ENCODE measurements at regions not wholly inside any gene's neighbourhood (a gene's known extent, or its start where the extent isn't known, plus 50 kb on each side); places are given as distances from the start of the nearest gene placed in this dataset.
A peak's percentile ranks its signal among the peaks of the same experiment; 100 is the strongest.

DNA sequence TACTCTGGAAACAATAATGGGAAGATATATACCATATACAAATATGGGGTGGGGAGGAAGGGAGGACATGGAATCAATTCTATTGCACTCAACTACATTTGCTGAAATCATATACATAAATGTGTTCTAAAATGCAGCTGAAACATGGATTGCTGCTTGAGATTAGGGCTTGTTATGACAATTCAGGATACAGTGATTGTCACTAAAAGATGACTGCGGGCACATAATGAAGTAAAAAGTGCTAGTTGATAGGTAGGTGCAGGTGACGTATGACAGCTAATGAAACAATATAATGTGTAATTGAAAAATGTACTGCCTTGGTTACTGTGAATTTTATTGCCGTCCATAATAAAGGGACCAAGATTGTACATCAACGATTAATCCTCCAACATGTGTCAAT lies 1062.1 kb upstream of the FANCL start:
- DNase-seq (ENCODE audit: low read depth, low spot score), result no peak
- in situ Hi-C loops (cut with HindIII; ENCODE audit: low pct_unique_long_range_greater_than_20kb, low sequenced_read_pairs), result no loop called here

DNA sequence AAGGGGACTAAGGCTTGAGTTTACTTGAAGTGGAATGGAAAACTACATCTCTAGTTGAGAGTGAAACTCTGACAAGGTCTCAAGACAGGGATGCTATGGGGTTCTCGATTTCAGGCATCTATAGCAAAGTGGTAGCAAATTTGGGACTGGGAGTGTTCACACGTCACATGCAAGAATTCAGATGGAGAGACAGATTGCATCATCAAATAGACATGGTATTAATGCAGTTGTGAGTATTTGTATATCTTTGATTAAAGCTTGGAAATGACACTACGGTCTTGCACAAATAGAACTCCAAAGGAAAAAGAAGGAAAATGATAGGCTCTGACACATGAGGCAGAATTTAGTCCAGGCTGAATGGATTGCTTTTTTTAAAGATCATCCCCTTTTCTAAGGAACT lies 1061.6 kb upstream of the FANCL start:
- in situ Hi-C loops (cut with HindIII; ENCODE audit: low pct_unique_long_range_greater_than_20kb, low sequenced_read_pairs), result no loop called here
- DNase-seq (ENCODE audit: low read depth, low spot score), result no peak

DNA sequence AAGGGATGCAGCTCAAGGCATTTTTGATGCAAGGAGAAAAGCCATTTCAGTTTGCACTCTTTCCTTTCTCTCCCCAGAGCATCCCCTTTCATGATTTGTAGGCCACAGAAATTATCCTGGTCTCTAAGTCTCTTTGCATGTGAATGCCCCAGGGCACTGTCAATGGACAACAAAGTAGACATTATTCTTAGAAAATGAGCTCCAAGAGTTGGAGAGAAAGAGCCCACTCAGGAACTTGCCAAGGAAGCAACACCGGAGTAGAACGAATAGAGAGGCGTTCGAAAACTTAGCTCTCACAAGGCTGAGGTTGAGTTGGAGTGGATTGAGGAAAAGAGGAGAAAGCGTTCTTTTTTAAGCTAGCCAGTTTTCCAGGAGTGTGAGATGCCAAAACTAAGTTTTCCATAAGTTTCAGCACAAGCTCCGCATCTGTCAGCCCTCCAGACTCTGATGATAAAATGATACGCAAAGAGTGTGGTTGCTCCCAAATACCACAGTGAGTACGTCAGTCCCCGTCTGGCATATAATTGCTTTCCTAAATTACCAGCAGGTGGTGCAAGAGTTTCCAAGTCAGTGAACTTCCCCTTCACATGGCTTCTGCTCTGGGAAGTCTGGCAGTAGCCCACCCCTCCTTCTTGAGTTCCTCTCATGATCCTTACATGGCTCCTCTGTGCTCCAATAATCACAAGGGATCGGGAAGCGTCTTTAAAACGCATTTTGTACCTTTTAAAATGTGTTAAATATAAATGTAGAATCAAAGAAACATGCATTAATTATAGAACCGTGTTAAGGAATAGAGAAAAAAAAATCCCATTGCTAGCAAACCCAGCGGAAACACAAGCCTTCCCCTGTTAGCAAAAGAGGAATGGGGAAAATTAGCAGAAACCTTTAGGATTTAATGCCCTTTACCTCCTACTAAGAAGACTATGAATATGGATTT lies 1060.6 kb upstream of the FANCL start:
- DNase-seq (ENCODE audit: low read depth, low spot score), result peak; percentile 90

DNA sequence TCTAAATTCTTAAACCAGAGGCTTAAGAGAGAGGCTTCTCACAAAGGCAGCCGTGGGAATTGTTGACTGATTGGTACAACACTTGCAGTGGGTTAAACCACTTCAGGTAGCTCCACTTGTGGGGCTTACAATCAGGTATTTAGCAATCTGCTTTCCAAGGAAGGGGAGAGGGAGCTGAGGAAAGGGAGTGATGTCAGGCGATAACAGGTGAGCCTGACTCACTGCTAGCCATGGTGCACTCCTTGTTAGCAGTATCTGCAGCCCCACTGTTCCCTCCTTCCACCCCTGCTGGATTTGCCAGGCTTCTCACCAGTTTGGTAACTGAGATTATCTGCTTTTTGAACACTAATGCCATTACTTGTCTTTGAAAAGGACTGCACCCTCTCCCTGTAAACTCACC lies 1056.7 kb upstream of the FANCL start:
- in situ Hi-C loops (cut with HindIII; ENCODE audit: low pct_unique_long_range_greater_than_20kb, low sequenced_read_pairs), result no loop called here
- no peak for DNase-seq (ENCODE audit: low read depth, low spot score)

More for the DNA sequence above, 1060.6 kb upstream of the FANCL start:
- in situ Hi-C loops (cut with HindIII; ENCODE audit: low pct_unique_long_range_greater_than_20kb, low sequenced_read_pairs), result no loop called here

GRCh38 chr2:59296279-59296678 lies 1055.2 kb upstream of the FANCL start:
- in situ Hi-C loops (cut with HindIII; ENCODE audit: low pct_unique_long_range_greater_than_20kb, low sequenced_read_pairs), result no loop called here
- DNase-seq (ENCODE audit: low read depth, low spot score), result no peak

GRCh38 chr2:59295524-59296162 lies 1054.5 kb upstream of the FANCL start:
- in situ Hi-C loops (cut with HindIII; ENCODE audit: low pct_unique_long_range_greater_than_20kb, low sequenced_read_pairs), result no loop called here
- no peak for DNase-seq (ENCODE audit: low read depth, low spot score)

DNA sequence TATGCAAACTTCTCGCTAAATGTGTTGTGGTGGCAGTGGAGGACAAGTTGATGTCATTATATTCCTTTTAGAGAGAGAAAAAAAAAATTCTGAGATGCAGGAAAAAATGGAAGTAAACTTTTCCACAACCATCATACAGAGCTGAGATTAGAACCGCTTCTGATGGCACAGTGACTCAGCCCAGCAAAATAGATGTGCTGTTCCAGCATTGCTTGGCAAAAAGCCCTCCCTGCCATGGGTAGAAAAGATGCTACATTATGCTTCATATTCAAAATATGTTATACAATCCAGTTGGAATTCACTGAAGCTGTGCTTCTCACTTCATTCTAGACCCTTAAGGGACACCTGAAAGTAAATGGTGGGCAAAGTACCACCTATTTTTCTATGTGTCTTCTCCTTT lies 1047.6 kb upstream of the FANCL start:
- no peak for DNase-seq (ENCODE audit: low read depth, low spot score)
- in situ Hi-C loops (cut with HindIII; ENCODE audit: low pct_unique_long_range_greater_than_20kb, low sequenced_read_pairs), result no loop called here

DNA sequence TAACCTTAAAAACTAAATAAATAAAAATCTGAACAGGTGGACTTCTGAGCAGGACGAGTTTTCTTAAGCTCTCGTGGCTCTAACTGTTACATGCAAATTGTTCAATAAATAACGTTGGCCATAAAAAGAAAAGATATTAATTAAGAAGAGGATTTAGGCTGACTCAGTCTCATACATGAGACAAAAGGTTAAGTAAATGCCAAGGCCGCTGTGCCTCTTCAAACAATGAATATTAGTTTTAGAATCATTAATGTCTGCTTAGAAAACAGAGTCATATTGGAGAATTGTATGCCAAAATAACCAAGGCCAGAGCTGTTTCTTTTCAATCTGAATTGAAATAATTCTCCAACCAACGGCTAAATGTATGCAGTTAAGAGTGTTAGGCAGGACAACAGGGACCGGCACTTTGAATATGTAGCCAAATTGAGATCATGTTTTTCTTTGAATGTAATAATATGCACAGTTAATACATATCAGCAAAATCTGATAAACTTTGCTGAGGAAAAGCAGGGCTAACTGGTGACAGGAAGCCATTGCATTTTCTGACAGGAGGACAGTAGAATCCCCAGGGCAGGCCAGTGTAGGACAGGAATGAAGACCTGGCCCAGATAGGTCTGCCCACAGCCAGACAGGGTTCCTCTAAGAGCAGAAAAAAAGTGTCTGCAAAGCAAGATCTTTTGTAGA lies 1041.4 kb upstream of the FANCL start:
- in situ Hi-C loops (cut with HindIII; ENCODE audit: low pct_unique_long_range_greater_than_20kb, low sequenced_read_pairs), result no loop called here
- DNase-seq (ENCODE audit: low read depth, low spot score), result no peak

DNA sequence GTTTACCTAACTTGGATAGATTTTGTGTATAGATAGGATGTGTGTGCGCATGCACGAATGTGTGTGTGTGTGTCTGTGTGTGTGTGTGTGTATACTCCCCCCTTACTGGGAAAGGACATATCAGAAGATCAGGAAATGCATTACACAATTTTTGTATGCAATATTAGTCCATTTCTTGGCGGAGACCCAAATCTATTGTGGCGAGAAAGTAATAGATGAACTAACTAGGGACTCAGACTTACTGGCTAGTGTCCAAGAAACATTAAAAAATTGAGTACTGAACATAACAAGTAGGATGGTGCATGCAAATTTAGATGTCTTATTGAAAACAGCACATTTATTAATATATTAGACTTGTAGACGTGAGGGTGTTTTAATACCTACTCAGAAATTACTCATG lies 1036.5 kb upstream of the FANCL start:
- in situ Hi-C loops (cut with HindIII; ENCODE audit: low pct_unique_long_range_greater_than_20kb, low sequenced_read_pairs), result no loop called here
- DNase-seq (ENCODE audit: low read depth, low spot score), result no peak

DNA sequence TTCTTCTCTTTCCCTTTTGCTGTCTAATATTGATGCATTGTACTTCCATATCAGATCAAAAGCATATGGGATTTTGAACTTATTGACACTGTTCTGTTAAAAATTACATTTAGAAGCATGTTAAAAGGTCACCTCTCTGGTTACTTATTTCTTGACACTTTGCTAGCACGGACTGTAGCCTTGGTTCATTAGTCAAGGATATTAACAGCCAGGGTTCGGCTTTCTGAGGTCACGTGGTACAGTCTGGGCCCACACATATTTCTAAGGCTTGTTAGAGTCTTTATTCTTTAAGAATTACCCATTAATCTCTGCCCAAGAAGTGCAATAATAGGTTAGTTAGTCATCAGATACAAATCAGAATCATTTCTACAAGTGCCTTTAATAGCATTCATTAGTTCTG lies 1035.8 kb upstream of the FANCL start:
- in situ Hi-C loops (cut with HindIII; ENCODE audit: low pct_unique_long_range_greater_than_20kb, low sequenced_read_pairs), result no loop called here
- no peak for DNase-seq (ENCODE audit: low read depth, low spot score)

GRCh38 chr2:59276033-59276432 lies 1034.9 kb upstream of the FANCL start:
- peak; percentile 68 for DNase-seq (ENCODE audit: low read depth, low spot score)
- in situ Hi-C loops (cut with HindIII; ENCODE audit: low pct_unique_long_range_greater_than_20kb, low sequenced_read_pairs), result no loop called here

- in situ Hi-C loops (cut with HindIII; ENCODE audit: low pct_unique_long_range_greater_than_20kb, low sequenced_read_pairs), result no loop called here
These were observed 1025.3 kb upstream of the FANCL start for GRCh38 chr2:59266453-59266852.

DNA sequence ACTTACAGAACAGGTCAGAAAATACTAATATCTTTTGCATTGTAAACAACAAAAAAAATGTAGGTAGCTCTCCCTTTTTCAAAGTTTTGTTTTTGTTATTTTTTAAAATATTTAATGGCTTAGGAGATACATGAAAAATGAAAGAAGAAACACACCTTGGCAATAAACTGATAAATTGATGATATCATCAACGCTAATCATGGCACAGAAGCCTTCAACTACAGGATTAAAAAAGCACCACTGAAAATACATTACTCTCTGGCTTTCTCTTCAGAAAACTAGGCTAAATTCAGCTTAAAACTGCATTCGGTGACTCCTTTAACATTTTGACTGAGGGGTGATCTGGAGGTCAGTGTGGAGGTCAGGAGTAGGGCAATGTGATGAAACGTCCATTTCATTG lies 1018.8 kb upstream of the FANCL start:
- no peak for DNase-seq (ENCODE audit: low read depth, low spot score)
- in situ Hi-C loops (cut with HindIII; ENCODE audit: low pct_unique_long_range_greater_than_20kb, low sequenced_read_pairs), result no loop called here

More at GRCh38 chr2:59266453-59266852, 1025.3 kb upstream of the FANCL start:
- no peak for DNase-seq (ENCODE audit: low read depth, low spot score)

GRCh38 chr2:59256290-59256689 lies 1015.2 kb upstream of the FANCL start:
- in situ Hi-C loops (cut with HindIII; ENCODE audit: low pct_unique_long_range_greater_than_20kb, low sequenced_read_pairs), result no loop called here
- DNase-seq (ENCODE audit: low read depth, low spot score), result no peak

DNA sequence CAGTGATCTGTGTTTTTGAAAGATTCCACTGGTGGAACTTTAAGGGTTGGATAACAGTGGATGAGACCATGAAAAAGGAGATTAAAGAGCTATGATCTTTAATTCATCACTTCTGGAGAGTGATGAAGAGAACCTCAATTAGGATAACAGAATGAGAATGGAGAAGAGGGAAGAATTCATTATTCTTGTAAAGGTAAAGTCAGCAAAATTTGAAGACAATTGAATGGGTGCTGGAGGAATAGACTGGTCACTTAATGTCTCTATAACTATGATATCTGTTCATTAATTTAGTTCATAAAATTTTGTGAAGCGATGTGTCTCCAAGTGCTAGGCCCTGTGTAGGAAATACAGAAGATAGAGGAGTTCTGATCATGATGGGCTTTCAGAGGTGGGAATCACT lies 1013.2 kb upstream of the FANCL start:
- in situ Hi-C loops (cut with HindIII; ENCODE audit: low pct_unique_long_range_greater_than_20kb, low sequenced_read_pairs), result no loop called here

DNA sequence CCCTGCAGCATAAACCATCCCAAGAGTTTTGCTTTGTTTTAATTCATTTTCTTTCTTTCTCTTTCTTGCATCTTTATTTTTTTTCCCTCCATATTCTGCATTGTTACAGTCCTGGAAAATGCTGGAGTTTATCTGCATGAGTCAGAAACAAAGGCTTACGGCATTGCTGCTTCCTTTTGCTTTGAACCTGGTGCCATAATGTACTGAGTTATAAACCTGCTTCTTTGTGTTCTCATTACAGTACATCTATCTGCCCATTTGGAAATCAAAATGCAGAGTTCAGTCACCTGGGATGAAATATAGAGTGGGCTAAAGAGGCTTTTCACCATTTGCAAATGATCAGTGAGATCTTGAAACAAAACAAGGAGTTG lies 1009.2 kb upstream of the FANCL start:
- DNase-seq (ENCODE audit: low read depth, low spot score), result no peak
- in situ Hi-C loops (cut with HindIII; ENCODE audit: low pct_unique_long_range_greater_than_20kb, low sequenced_read_pairs), result no loop called here

More for the DNA sequence above, 1013.2 kb upstream of the FANCL start:
- no peak for DNase-seq (ENCODE audit: low read depth, low spot score)

- DNase-seq (ENCODE audit: low read depth, low spot score), result peak; percentile 77
- in situ Hi-C loops (cut with HindIII; ENCODE audit: low pct_unique_long_range_greater_than_20kb, low sequenced_read_pairs), result no loop called here
These were observed 1008.5 kb upstream of the FANCL start for GRCh38 chr2:59249441-59250306.

DNA sequence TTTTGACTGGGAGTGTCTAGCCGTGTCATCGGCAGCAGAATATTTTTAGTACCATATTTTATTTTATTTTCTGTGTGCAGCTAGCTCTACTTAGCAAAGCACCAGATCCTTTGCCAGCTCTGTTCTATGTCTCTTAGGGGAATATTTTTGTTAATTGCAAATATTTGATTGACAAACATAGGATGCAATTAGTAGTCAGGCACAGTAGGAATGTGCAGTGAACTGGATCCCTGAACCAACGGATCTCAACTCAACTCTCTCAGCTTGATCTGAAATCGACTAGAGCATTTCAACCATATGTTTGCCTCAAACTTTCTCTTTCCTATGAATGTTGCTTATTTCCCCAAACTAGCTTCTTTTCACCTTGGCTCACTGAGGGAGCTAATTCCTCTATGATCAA lies 998.0 kb upstream of the FANCL start:
- no peak for DNase-seq (ENCODE audit: low read depth, low spot score)
- in situ Hi-C loops (cut with HindIII; ENCODE audit: low pct_unique_long_range_greater_than_20kb, low sequenced_read_pairs), result no loop called here
